ENCODE measurements at regions not wholly inside any gene's neighbourhood (a gene's known extent, or its start where the extent isn't known, plus 50 kb on each side); places are given as distances from the start of the nearest gene placed in this dataset.

DNA sequence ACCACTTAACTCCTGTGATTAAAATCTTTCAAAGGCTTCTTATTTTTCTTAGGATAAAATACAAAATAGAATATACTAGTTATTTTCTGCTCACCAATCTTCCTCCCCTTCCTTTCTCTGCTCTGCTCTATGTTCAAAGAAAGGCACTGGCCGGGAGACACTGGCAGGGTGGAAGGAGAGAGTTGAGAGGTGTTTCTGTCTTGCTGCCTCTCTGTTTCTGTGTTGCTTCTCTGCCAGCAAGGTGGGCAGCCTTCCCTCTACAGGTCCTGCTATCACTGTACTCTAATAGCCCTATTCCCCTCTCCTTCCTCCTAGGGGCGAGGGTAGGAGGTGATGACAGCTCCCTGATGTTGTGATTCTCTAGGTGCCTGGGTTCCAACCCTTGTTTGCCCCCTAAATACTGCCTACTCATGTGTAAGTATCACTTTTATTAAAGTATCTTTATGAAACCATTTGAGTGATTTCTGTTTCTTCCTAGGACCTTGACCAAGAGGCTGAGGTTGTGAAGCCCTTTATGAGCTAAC, 515.1 kb downstream of the TLE4 start:
- TF ChIP-seq, protein P1, sequence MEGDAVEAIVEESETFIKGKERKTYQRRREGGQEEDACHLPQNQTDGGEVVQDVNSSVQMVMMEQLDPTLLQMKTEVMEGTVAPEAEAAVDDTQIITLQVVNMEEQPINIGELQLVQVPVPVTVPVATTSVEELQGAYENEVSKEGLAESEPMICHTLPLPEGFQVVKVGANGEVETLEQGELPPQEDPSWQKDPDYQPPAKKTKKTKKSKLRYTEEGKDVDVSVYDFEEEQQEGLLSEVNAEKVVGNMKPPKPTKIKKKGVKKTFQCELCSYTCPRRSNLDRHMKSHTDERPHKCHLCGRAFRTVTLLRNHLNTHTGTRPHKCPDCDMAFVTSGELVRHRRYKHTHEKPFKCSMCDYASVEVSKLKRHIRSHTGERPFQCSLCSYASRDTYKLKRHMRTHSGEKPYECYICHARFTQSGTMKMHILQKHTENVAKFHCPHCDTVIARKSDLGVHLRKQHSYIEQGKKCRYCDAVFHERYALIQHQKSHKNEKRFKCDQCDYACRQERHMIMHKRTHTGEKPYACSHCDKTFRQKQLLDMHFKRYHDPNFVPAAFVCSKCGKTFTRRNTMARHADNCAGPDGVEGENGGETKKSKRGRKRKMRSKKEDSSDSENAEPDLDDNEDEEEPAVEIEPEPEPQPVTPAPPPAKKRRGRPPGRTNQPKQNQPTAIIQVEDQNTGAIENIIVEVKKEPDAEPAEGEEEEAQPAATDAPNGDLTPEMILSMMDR (IDR thresholded peaks at IDR 0.05; ENCODE audit: low read depth, low read length, poor library complexity, severe bottlenecking): no peak
- TF ChIP-seq EZH2phosphoT487 (IDR thresholded peaks at IDR 0.05; ENCODE audit: borderline replicate concordance, low read length): no peak
